ENCODE measurements at regions not wholly inside any gene's neighbourhood (a gene's known extent, or its start where the extent isn't known, plus 50 kb on each side); places are given as distances from the start of the nearest gene placed in this dataset.
"Not testable (repeated sequence)": the region's sequence is repeated elsewhere in the genome, so short reads cannot be mapped to it uniquely, and the experiment has no call there.

GRCh38 chr20:55424476-55424875 is 580.8 kb downstream of the CBLN4 start:
- no peak for DNase-seq (ENCODE audit: low read depth in 2 of 2)

GRCh38 chr20:55417836-55418235 is 587.5 kb downstream of the CBLN4 start:
- no peak for DNase-seq (ENCODE audit: low read depth in 2 of 2)

GRCh38 chr20:55415567-55416142 is 589.7 kb downstream of the CBLN4 start:
- DNase-seq (ENCODE audit: low read depth in 2 of 2): no peak

GRCh38 chr20:55412508-55412907 is 592.8 kb downstream of the CBLN4 start:
- DNase-seq (ENCODE audit: low read depth in 2 of 2): not testable (repeated sequence)

GRCh38 chr20:55406891-55407290 is 598.4 kb downstream of the CBLN4 start:
- no peak for DNase-seq (ENCODE audit: low read depth in 2 of 2)

- DNase-seq (ENCODE audit: low read depth in 2 of 2): no peak
These were observed 610.7 kb downstream of the CBLN4 start for GRCh38 chr20:55394592-55394991.

GRCh38 chr20:55390791-55391190 is 614.5 kb downstream of the CBLN4 start:
- DNase-seq (ENCODE audit: low read depth in 2 of 2): no peak

- DNase-seq (ENCODE audit: low read depth in 2 of 2): no peak
These were observed 618.6 kb downstream of the CBLN4 start for GRCh38 chr20:55386686-55387085.

- DNase-seq (ENCODE audit: low read depth in 2 of 2): no peak
These were observed 629.4 kb downstream of the CBLN4 start for GRCh38 chr20:55375920-55376319.

- DNase-seq (ENCODE audit: low read depth in 2 of 2): no peak
These were observed 639.6 kb downstream of the CBLN4 start for GRCh38 chr20:55365745-55366144.

GRCh38 chr20:55360895-55361294 is 644.4 kb downstream of the CBLN4 start:
- no peak for DNase-seq (ENCODE audit: low read depth in 2 of 2)

- DNase-seq (ENCODE audit: low read depth in 2 of 2): no peak
These were observed 650.6 kb downstream of the CBLN4 start for GRCh38 chr20:55354720-55355119.

- DNase-seq (ENCODE audit: low read depth in 2 of 2): no peak
These were observed 652.1 kb downstream of the CBLN4 start for GRCh38 chr20:55353206-55353605.

GRCh38 chr20:55348223-55348622 is 657.1 kb downstream of the CBLN4 start:
- DNase-seq (ENCODE audit: low read depth in 2 of 2): no peak

- no peak for DNase-seq (ENCODE audit: low read depth in 2 of 2)
These were observed 662.5 kb downstream of the CBLN4 start for GRCh38 chr20:55342822-55343221.

GRCh38 chr20:55333798-55334197 is 671.5 kb downstream of the CBLN4 start:
- DNase-seq (ENCODE audit: low read depth in 2 of 2): no peak

- DNase-seq (ENCODE audit: low read depth in 2 of 2): no peak
These were observed 676.2 kb downstream of the CBLN4 start for GRCh38 chr20:55329108-55329507.

GRCh38 chr20:55322745-55323144 is 682.6 kb downstream of the CBLN4 start:
- no peak for DNase-seq (ENCODE audit: low read depth in 2 of 2)

- DNase-seq (ENCODE audit: low read depth in 2 of 2): no peak
These were observed 688.6 kb downstream of the CBLN4 start for GRCh38 chr20:55316753-55317152.

- not testable (repeated sequence) for DNase-seq (ENCODE audit: low read depth in 2 of 2)
These were observed 694.5 kb downstream of the CBLN4 start for GRCh38 chr20:55310844-55311243.

GRCh38 chr20:55291261-55291660 is 714.1 kb downstream of the CBLN4 start:
- no peak for DNase-seq (ENCODE audit: low read depth in 2 of 2)

GRCh38 chr20:55283889-55284288 is 721.4 kb downstream of the CBLN4 start:
- DNase-seq (ENCODE audit: low read depth in 2 of 2): no peak

- DNase-seq (ENCODE audit: low read depth in 2 of 2): no peak
These were observed 732.2 kb downstream of the CBLN4 start for GRCh38 chr20:55273149-55273548.

GRCh38 chr20:55271371-55271770 is 733.9 kb downstream of the CBLN4 start:
- DNase-seq (ENCODE audit: low read depth in 2 of 2): no peak
